ENCODE measurements at regions not wholly inside any gene's neighbourhood (a gene's known extent, or its start where the extent isn't known, plus 50 kb on each side); places are given as distances from the start of the nearest gene placed in this dataset.

DNA sequence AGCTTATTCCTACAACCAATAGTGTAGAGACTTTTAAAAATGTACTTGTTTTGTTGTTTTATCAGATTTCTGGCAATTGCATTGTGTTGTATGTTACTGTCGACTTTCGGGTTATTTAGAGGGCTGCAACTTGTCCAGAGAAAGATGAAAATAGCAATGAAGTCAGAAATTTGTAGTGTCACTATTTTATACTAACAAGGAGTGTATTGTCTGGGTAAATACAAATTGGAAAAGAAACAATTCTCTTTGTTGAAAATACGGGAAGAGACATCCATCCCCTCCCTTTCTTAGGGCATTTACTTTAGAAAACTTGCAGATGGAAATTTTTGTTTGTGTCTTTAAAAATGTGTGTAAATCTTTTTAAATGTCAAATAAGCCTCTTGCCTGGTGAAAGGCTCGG lies 792.0 kb downstream of the PCDH18 start:
- no peak for DNase-seq
- intact Hi-C loops (cut with micrococcal nuclease) (no loop called here), in situ Hi-C loops (cut with MboI; ENCODE audit: low sequenced_read_pairs) (no loop called here), dilution Hi-C loops (cut with HindIII; ENCODE audit: low sequenced_read_pairs, unreplicated experiment) (no loop called here)
- Histone ChIP-seq H2BK120ac (ENCODE audit: low read depth, low read length) (peak overlapping the region; percentile 85; the same call in 1 of the 2 replicates), H2AK5ac (ENCODE audit: low read depth, low read length) (no peak overlapping the region), H2AFZ (replicated peaks; ENCODE audit: low read length, poor library complexity) (no peak overlapping the region), H3K23ac (ENCODE audit: low read depth, low read length) (no peak overlapping the region), H3K9me3 (ENCODE audit: control insufficient read depth, insufficient read depth, low read length) (peaks cover 2% of the 10 kb centered on the region; the same call in 1 of the 2 replicates), H3K18ac (ENCODE audit: low read depth, low read length) (no peak overlapping the region; the same call in 1 of the 2 replicates), H4K20me1 (ENCODE audit: insufficient read depth, low read length) (no peaks in the 10 kb centered on the region), H3K56ac (ENCODE audit: extremely low read depth, insufficient read depth, low read length) (no peak overlapping the region), H2AK9ac (replicated peaks; ENCODE audit: low read depth, low read length, poor library complexity) (no peak overlapping the region), H3K4me3 (ENCODE audit: insufficient read depth, low read depth, low read length) (no peak overlapping the region), H3K79me1 (ENCODE audit: low read depth in 1 of 2, low read length in 2 of 2) (no peaks in the 10 kb centered on the region), H3K36me3 (ENCODE audit: control insufficient read depth, insufficient read depth, low read length) (no peaks in the 10 kb centered on the region), H3K4ac (ENCODE audit: low read depth, low read length) (peak overlapping the region; percentile 77; the same call in 1 of the 2 replicates), H3K14ac (replicated peaks; ENCODE audit: low read depth, low read length) (no peak overlapping the region), H3K9me1 (ENCODE audit: insufficient read depth, low read length) (no peaks in the 10 kb centered on the region), H2BK20ac (ENCODE audit: low read depth, low read length) (peak overlapping the region; percentile 90), H3K27me3 (ENCODE audit: control insufficient read depth, insufficient read depth, low read length) (no peaks in the 10 kb centered on the region), H3K4me1 (ENCODE audit: control insufficient read depth, insufficient read depth, low read length) (peaks cover 10% of the 10 kb centered on the region), H2BK15ac (ENCODE audit: low read depth, low read length) (no peak overlapping the region), H2BK5ac (ENCODE audit: low read depth, low read length, poor library complexity, severe bottlenecking) (no peak overlapping the region), H4K8ac (ENCODE audit: low read depth in 2 of 2, low read length in 2 of 2) (no peak overlapping the region), H3K27ac (ENCODE audit: insufficient read depth, low read length) (no peak overlapping the region), H4K5ac (ENCODE audit: low read depth, low read length) (no peak overlapping the region), H3K9ac (ENCODE audit: low read depth, low read length) (no peak overlapping the region), H3K4me2 (ENCODE audit: low read depth, low read length) (no peak overlapping the region), H4K91ac (ENCODE audit: insufficient read depth, low read depth, low read length) (peak overlapping the region; percentile 92; the same call in 1 of the 2 replicates)
- TF ChIP-seq RAD21 (IDR thresholded peaks at IDR 0.05; ENCODE audit: low read length) (no peak), MXI1 (IDR thresholded peaks at IDR 0.05; ENCODE audit: borderline replicate concordance, low read depth, low read length) (no peak), POLR2A (IDR thresholded peaks at IDR 0.05; ENCODE audit: low read depth, low read length) (no peak), CHD1 (IDR thresholded peaks at IDR 0.05; ENCODE audit: low read depth, low read length) (no peak), FOS (IDR thresholded peaks at IDR 0.05; ENCODE audit: low read depth, low read length) (no peak), BHLHE40 (IDR thresholded peaks at IDR 0.05; ENCODE audit: low read depth, low read length) (no peak), NFE2L2 (IDR thresholded peaks at IDR 0.05; ENCODE audit: low read depth, low read length) (no peak), SMC3 (IDR thresholded peaks at IDR 0.05; ENCODE audit: low read depth, low read length) (no peak), CEBPB (IDR thresholded peaks at IDR 0.05; ENCODE audit: low read depth, low read length) (no peak)
- TF ChIP-seq, protein P1, sequence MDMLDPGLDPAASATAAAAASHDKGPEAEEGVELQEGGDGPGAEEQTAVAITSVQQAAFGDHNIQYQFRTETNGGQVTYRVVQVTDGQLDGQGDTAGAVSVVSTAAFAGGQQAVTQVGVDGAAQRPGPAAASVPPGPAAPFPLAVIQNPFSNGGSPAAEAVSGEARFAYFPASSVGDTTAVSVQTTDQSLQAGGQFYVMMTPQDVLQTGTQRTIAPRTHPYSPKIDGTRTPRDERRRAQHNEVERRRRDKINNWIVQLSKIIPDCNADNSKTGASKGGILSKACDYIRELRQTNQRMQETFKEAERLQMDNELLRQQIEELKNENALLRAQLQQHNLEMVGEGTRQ (IDR thresholded peaks at IDR 0.05; ENCODE audit: low read depth, low read length), result no peak
- ATAC-seq (ENCODE audit: low read depth), result no peak
- POLR2A ChIA-PET (ENCODE audit: unreplicated experiment), result no interaction called here
- BruUV-seq (replicated peaks), result no TSS peak
- no CpG with 5 or more reads among the region's 4 CpGs for WGBS, 2 experiments (ENCODE audit: extremely low coverage in 2 of 2, insufficient read length in 1 of 2)
- CTCF ChIA-PET, result interaction anchor here (0.6 kb wide), 1 partner anchor 23 kb away, joined by 5 read pairs; no protein-coding TSS in a partner anchor

Measured in IMR-90 (cell line).